ENCODE measurements at regions not wholly inside any gene's neighbourhood (a gene's known extent, or its start where the extent isn't known, plus 50 kb on each side); places are given as distances from the start of the nearest gene placed in this dataset.

GRCh38 chr6:81832304-81832703, 79.8 kb upstream of the TENT5A start:
- dilution Hi-C loops (cut with MboI; ENCODE audit: extremely low pct_ligation_motif_present, low sequenced_read_pairs): no loop called here
- Histone ChIP-seq H3K9me3 (replicated peaks; ENCODE audit: control insufficient read depth, insufficient read depth, low read length) (no peaks in the 10 kb centered on the region), H3K27me3 (ENCODE audit: control insufficient read depth in 2 of 2, insufficient read depth in 2 of 2, low read length in 2 of 2) (no peaks in the 10 kb centered on the region), H2AFZ (ENCODE audit: low read depth, low read length) (no peak overlapping the region), H3K4me1 (ENCODE audit: control insufficient read depth, extremely low read depth, insufficient read depth, low read length) (no peaks in the 10 kb centered on the region), H3K9me1 (replicated peaks; ENCODE audit: control insufficient read depth, extremely low read depth, insufficient read depth, low read length) (no peaks in the 10 kb centered on the region), H3K4me3 (replicated peaks in 1 of 3; ENCODE audit: insufficient read depth in 1 of 3, low read depth in 1 of 3, low read length in 3 of 3) (no peak overlapping the region), H3K4me2 (ENCODE audit: insufficient read depth, low read length) (no peak overlapping the region), H3K9ac (replicated peaks; ENCODE audit: extremely low read depth, insufficient read depth, low read length) (no peak overlapping the region), H3K79me2 (ENCODE audit: control insufficient read depth, insufficient read depth, low read length) (no peaks in the 10 kb centered on the region), H3K27ac (ENCODE audit: insufficient read depth, low read depth, low read length) (no peak overlapping the region), H3K36me3 (ENCODE audit: control insufficient read depth in 2 of 2, extremely low read depth in 1 of 2, insufficient read depth in 2 of 2, low read length in 2 of 2) (no peaks in the 10 kb centered on the region), H4K20me1 (replicated peaks; ENCODE audit: control insufficient read depth, extremely low read depth, insufficient read depth, low read length) (no peaks in the 10 kb centered on the region)
- TF ChIP-seq CTCF (IDR thresholded peaks at IDR 0.05; ENCODE audit: extremely low read depth in 1 of 2, insufficient read depth in 1 of 2, low read depth in 1 of 2, low read length in 2 of 2): no peak
- CTCF ChIA-PET: interaction anchor here (1.9 kb wide), 1 partner anchor 19 kb away, joined by 4 read pairs; no protein-coding TSS in a partner anchor
- BruUV-seq (replicated peaks): no TSS peak
- intact Hi-C loops (cut with micrococcal nuclease): no loop called here
- DNase-seq (ENCODE audit: low read depth, low spot score) (no peak), FAIRE-seq (peak; percentile 43)
- POLR2A ChIA-PET: no interaction called here

- dilution Hi-C loops (cut with MboI; ENCODE audit: extremely low pct_ligation_motif_present, low sequenced_read_pairs) (no loop called here), intact Hi-C loops (cut with micrococcal nuclease) (no loop called here)
- no peaks in the 10 kb centered on the region for H3K27me3 ChIP-seq (ENCODE audit: control insufficient read depth in 2 of 2, insufficient read depth in 2 of 2, low read length in 2 of 2)
- H3K79me2 ChIP-seq (ENCODE audit: control insufficient read depth, insufficient read depth, low read length): no peaks in the 10 kb centered on the region
- H3K9me1 ChIP-seq (replicated peaks; ENCODE audit: control insufficient read depth, extremely low read depth, insufficient read depth, low read length): no peaks in the 10 kb centered on the region
- no TSS peak for BruUV-seq (replicated peaks)
- no peaks in the 10 kb centered on the region for H3K36me3 ChIP-seq (ENCODE audit: control insufficient read depth in 2 of 2, extremely low read depth in 1 of 2, insufficient read depth in 2 of 2, low read length in 2 of 2)
- TF ChIP-seq MAX (IDR thresholded peaks at IDR 0.05; ENCODE audit: insufficient read depth, insufficient read length) (no peak), POLR2A (IDR thresholded peaks at IDR 0.05; ENCODE audit: low read depth, low read length) (no peak), EZH2 (IDR thresholded peaks at IDR 0.05; ENCODE audit: borderline replicate concordance, low read depth, low read length, severe bottlenecking) (no peak), CTCF (IDR thresholded peaks at IDR 0.05; ENCODE audit: extremely low read depth in 1 of 2, insufficient read depth in 1 of 2, low read depth in 1 of 2, low read length in 2 of 2) (no peak), MYC (IDR thresholded peaks at IDR 0.05; ENCODE audit: low read depth, low read length) (no peak), JUN (IDR thresholded peaks at IDR 0.05; ENCODE audit: borderline replicate concordance, insufficient read depth, insufficient read length, low read depth) (no peak), FOS (IDR thresholded peaks at IDR 0.05; ENCODE audit: borderline replicate concordance, insufficient read depth, low read length) (no peak), GATA2 (IDR thresholded peaks at IDR 0.05; ENCODE audit: insufficient read depth, insufficient read length, low read depth, low read length) (no peak), POLR2AphosphoS5 (IDR thresholded peaks at IDR 0.05; ENCODE audit: insufficient read depth, low read depth, low read length) (no peak)
- H3K27ac ChIP-seq (ENCODE audit: insufficient read depth, low read depth, low read length): no peak overlapping the region
- H3K9ac ChIP-seq (replicated peaks; ENCODE audit: extremely low read depth, insufficient read depth, low read length): no peak overlapping the region
- H3K4me1 ChIP-seq (ENCODE audit: control insufficient read depth, extremely low read depth, insufficient read depth, low read length): no peaks in the 10 kb centered on the region
- H3K4me3 ChIP-seq (replicated peaks in 1 of 3; ENCODE audit: insufficient read depth in 1 of 3, low read depth in 1 of 3, low read length in 3 of 3): no peak overlapping the region
- H3K4me2 ChIP-seq (ENCODE audit: insufficient read depth, low read length): no peak overlapping the region
- no peaks in the 10 kb centered on the region for H4K20me1 ChIP-seq (replicated peaks; ENCODE audit: control insufficient read depth, extremely low read depth, insufficient read depth, low read length)
- FAIRE-seq (no peak), DNase-seq (ENCODE audit: low read depth, low spot score) (no peak)
- no peak overlapping the region for H2AFZ ChIP-seq (ENCODE audit: low read depth, low read length)
- ChIA-PET CTCF (interaction anchor here (0.6 to 1.9 kb wide), 2 partner anchors 18 to 23 kb away, joined by 3 to 4 read pairs; no protein-coding TSS in a partner anchor), POLR2A (no interaction called here)
- H3K9me3 ChIP-seq (replicated peaks; ENCODE audit: control insufficient read depth, insufficient read depth, low read length): no peaks in the 10 kb centered on the region
Observed at GRCh38 chr6:81831274-81831673, 78.8 kb upstream of the TENT5A start.

Data from endothelial cell of umbilical vein (primary cell).